Activated CD4-positive, alpha-beta T cell treated with anti-CD3 and anti-CD28 coated beads, Interleukin-2, amount 10 ng/mL, durations not matched to agents 24 days and 14 days (primary cell): ENCODE measurements at regions not wholly inside any gene's neighbourhood (a gene's known extent, or its start where the extent isn't known, plus 50 kb on each side); places are given as distances from the start of the nearest gene placed in this dataset.
"Not testable (repeated sequence)": the region's sequence is repeated elsewhere in the genome, so short reads cannot be mapped to it uniquely, and the experiment has no call there.

Experiments used
- DNase-seq: peaks from one replicate; pipeline ENCODE4 v3.0.0; 2022
- H3K27ac Mint-ChIP-seq: one replicate; pipeline ENCODE4 v1.8.0; 2022; ENCODE audit warnings: mild to moderate bottlenecking, mixed read lengths
- H3K27me3 Mint-ChIP-seq: one replicate; pipeline ENCODE4 v1.8.0; 2022; ENCODE audit warnings: mixed read lengths
- H3K36me3 Mint-ChIP-seq: one replicate; pipeline ENCODE4 v1.8.0; 2022; ENCODE audit warnings: low read depth, mild to moderate bottlenecking, mixed read lengths
- H3K4me1 Mint-ChIP-seq: one replicate; pipeline ENCODE4 v1.8.0; 2021; ENCODE audit warnings: mixed read lengths
- H3K4me3 Mint-ChIP-seq: one replicate; pipeline ENCODE4 v1.8.0; 2022; ENCODE audit warnings: mild to moderate bottlenecking, moderate library complexity, mixed read lengths
- H3K9me3 Mint-ChIP-seq: one replicate; pipeline ENCODE4 v1.8.0; 2021; ENCODE audit warnings: mixed read lengths
- intact Hi-C: fragments of 100-400 bp; cut with micrococcal nuclease; formaldehyde crosslinking; loops from one replicate; pipeline ENCODE4 v1.15.1; 2023

GRCh38 chr1:101566883-101567538, 330.2 kb downstream of the S1PR1 start:
- Mint-ChIP-seq H3K36me3 (no peaks in the 10 kb centered on the region), H3K27me3 (peaks cover 19% of the 10 kb centered on the region), H3K27ac (no peak overlapping the region), H3K4me1 (no peaks in the 10 kb centered on the region), H3K4me3 (no peak overlapping the region), H3K9me3 (no peaks in the 10 kb centered on the region)
- intact Hi-C loops, result loop anchor here (1.0 to 5.0 kb wide), 2 partner anchors 47 to 255 kb away; no protein-coding TSS in a partner anchor
- DNase-seq, result no peak

GRCh38 chr1:101567582-101568189, 330.9 kb downstream of the S1PR1 start:
- Mint-ChIP-seq H3K4me3 (no peak overlapping the region), H3K36me3 (no peaks in the 10 kb centered on the region), H3K27me3 (peaks cover 24% of the 10 kb centered on the region), H3K27ac (no peak overlapping the region), H3K4me1 (no peaks in the 10 kb centered on the region), H3K9me3 (no peaks in the 10 kb centered on the region)
- peak; percentile 81 for DNase-seq
- intact Hi-C loops, result loop anchor here (1.0 to 5.0 kb wide), 2 partner anchors 47 to 255 kb away; no protein-coding TSS in a partner anchor

- H3K36me3 Mint-ChIP-seq, result no peaks in the 10 kb centered on the region
- no peak overlapping the region for H3K4me3 Mint-ChIP-seq
- H3K9me3 Mint-ChIP-seq, result no peaks in the 10 kb centered on the region
- H3K27me3 Mint-ChIP-seq, result peaks cover 16% of the 10 kb centered on the region
- no peak overlapping the region for H3K27ac Mint-ChIP-seq
- H3K4me1 Mint-ChIP-seq, result no peaks in the 10 kb centered on the region
- no peak for DNase-seq
- intact Hi-C loops, result no loop called here
Observed at GRCh38 chr1:101587741-101588140, 350.9 kb downstream of the S1PR1 start.

- no peak for DNase-seq
- Mint-ChIP-seq H3K36me3 (no peaks in the 10 kb centered on the region), H3K27ac (no peak overlapping the region), H3K9me3 (no peaks in the 10 kb centered on the region), H3K27me3 (peaks cover 11% of the 10 kb centered on the region), H3K4me1 (no peaks in the 10 kb centered on the region), H3K4me3 (no peak overlapping the region)
- intact Hi-C loops, result no loop called here
Observed at GRCh38 chr1:101588677-101589076, 351.9 kb downstream of the S1PR1 start.

GRCh38 chr1:101592845-101593244, 356.0 kb downstream of the S1PR1 start:
- intact Hi-C loops, result no loop called here
- no peak overlapping the region for H3K27ac Mint-ChIP-seq
- no peaks in the 10 kb centered on the region for H3K9me3 Mint-ChIP-seq
- DNase-seq, result no peak
- H3K4me1 Mint-ChIP-seq, result no peaks in the 10 kb centered on the region
- H3K36me3 Mint-ChIP-seq, result no peaks in the 10 kb centered on the region
- H3K4me3 Mint-ChIP-seq, result no peak overlapping the region
- peaks cover 6% of the 10 kb centered on the region for H3K27me3 Mint-ChIP-seq

- DNase-seq, result no peak
- Mint-ChIP-seq H3K36me3 (no peaks in the 10 kb centered on the region), H3K27ac (no peak overlapping the region), H3K27me3 (peaks cover 2% of the 10 kb centered on the region), H3K9me3 (no peaks in the 10 kb centered on the region), H3K4me3 (no peak overlapping the region), H3K4me1 (no peaks in the 10 kb centered on the region)
- intact Hi-C loops, result no loop called here
Observed at GRCh38 chr1:101595881-101596374, 359.1 kb downstream of the S1PR1 start.

GRCh38 chr1:101600615-101601014, 363.8 kb downstream of the S1PR1 start:
- H3K27me3 Mint-ChIP-seq, DNase-seq, H3K4me3 Mint-ChIP-seq, H3K4me1 Mint-ChIP-seq, intact Hi-C loops, H3K27ac Mint-ChIP-seq, H3K36me3 Mint-ChIP-seq, H3K9me3 Mint-ChIP-seq: not testable (repeated sequence)

GRCh38 chr1:101603726-101604125, 366.9 kb downstream of the S1PR1 start:
- Mint-ChIP-seq H3K4me3 (no peak overlapping the region), H3K27me3 (peaks cover 8% of the 10 kb centered on the region), H3K27ac (no peak overlapping the region), H3K36me3 (no peaks in the 10 kb centered on the region), H3K9me3 (no peaks in the 10 kb centered on the region), H3K4me1 (peaks cover 1% of the 10 kb centered on the region)
- intact Hi-C loops, result no loop called here
- no peak for DNase-seq

GRCh38 chr1:101605878-101606277, 369.1 kb downstream of the S1PR1 start:
- Mint-ChIP-seq H3K9me3 (no peaks in the 10 kb centered on the region), H3K27me3 (peaks cover 8% of the 10 kb centered on the region), H3K36me3 (no peaks in the 10 kb centered on the region), H3K4me1 (peaks cover 1% of the 10 kb centered on the region), H3K27ac (no peak overlapping the region), H3K4me3 (no peak overlapping the region)
- intact Hi-C loops, result no loop called here
- DNase-seq, result no peak

GRCh38 chr1:101613546-101613945, 376.7 kb downstream of the S1PR1 start:
- Mint-ChIP-seq H3K4me1 (no peaks in the 10 kb centered on the region), H3K27me3 (peaks cover 1% of the 10 kb centered on the region), H3K36me3 (no peaks in the 10 kb centered on the region), H3K9me3 (no peaks in the 10 kb centered on the region), H3K27ac (no peak overlapping the region), H3K4me3 (no peak overlapping the region)
- DNase-seq, result no peak
- intact Hi-C loops, result no loop called here

- Mint-ChIP-seq H3K4me3 (no peak overlapping the region), H3K4me1 (no peaks in the 10 kb centered on the region), H3K9me3 (no peaks in the 10 kb centered on the region), H3K36me3 (no peaks in the 10 kb centered on the region), H3K27me3 (no peaks in the 10 kb centered on the region), H3K27ac (no peak overlapping the region)
- intact Hi-C loops, result no loop called here
- no peak for DNase-seq
Observed at GRCh38 chr1:101618900-101619299, 377.8 kb downstream of the OLFM3 start.

- Mint-ChIP-seq H3K36me3 (no peaks in the 10 kb centered on the region), H3K4me1 (no peaks in the 10 kb centered on the region), H3K4me3 (no peak overlapping the region), H3K27me3 (no peaks in the 10 kb centered on the region), H3K9me3 (no peaks in the 10 kb centered on the region), H3K27ac (no peak overlapping the region)
- DNase-seq, result no peak
- intact Hi-C loops, result no loop called here
Observed at GRCh38 chr1:101632548-101633272, 364.0 kb downstream of the OLFM3 start.

- H3K4me1 Mint-ChIP-seq, result no peaks in the 10 kb centered on the region
Observed at GRCh38 chr1:101645810-101646209, 350.9 kb downstream of the OLFM3 start.

GRCh38 chr1:101652484-101652883, 344.2 kb downstream of the OLFM3 start:
- no peaks in the 10 kb centered on the region for H3K9me3 Mint-ChIP-seq
- no peak overlapping the region for H3K4me3 Mint-ChIP-seq
- H3K36me3 Mint-ChIP-seq, result no peaks in the 10 kb centered on the region
- DNase-seq, result no peak
- no peak overlapping the region for H3K27ac Mint-ChIP-seq
- H3K27me3 Mint-ChIP-seq, result no peaks in the 10 kb centered on the region
- no peaks in the 10 kb centered on the region for H3K4me1 Mint-ChIP-seq
- intact Hi-C loops, result no loop called here

More at GRCh38 chr1:101645810-101646209, 350.9 kb downstream of the OLFM3 start:
- H3K27me3 Mint-ChIP-seq, result no peaks in the 10 kb centered on the region
- no peaks in the 10 kb centered on the region for H3K9me3 Mint-ChIP-seq
- no peaks in the 10 kb centered on the region for H3K36me3 Mint-ChIP-seq
- no peak overlapping the region for H3K4me3 Mint-ChIP-seq
- H3K27ac Mint-ChIP-seq, result no peak overlapping the region
- intact Hi-C loops, result no loop called here
- no peak for DNase-seq
